IPS-NIHi11 (cell line): ENCODE measurements at regions not wholly inside any gene's neighbourhood (a gene's known extent, or its start where the extent isn't known, plus 50 kb on each side); places are given as distances from the start of the nearest gene placed in this dataset.
"Not testable (repeated sequence)": the region's sequence is repeated elsewhere in the genome, so short reads cannot be mapped to it uniquely, and the experiment has no call there.

Experiments
- DNase-seq: peaks from one replicate; pipeline ENCODE4 v3.0.0; 2012; ENCODE audit warnings: mixed read lengths, low spot score

- no peak for DNase-seq
These were observed 338.1 kb upstream of the SPHKAP start for GRCh38 chr2:228519561-228519960.

DNA sequence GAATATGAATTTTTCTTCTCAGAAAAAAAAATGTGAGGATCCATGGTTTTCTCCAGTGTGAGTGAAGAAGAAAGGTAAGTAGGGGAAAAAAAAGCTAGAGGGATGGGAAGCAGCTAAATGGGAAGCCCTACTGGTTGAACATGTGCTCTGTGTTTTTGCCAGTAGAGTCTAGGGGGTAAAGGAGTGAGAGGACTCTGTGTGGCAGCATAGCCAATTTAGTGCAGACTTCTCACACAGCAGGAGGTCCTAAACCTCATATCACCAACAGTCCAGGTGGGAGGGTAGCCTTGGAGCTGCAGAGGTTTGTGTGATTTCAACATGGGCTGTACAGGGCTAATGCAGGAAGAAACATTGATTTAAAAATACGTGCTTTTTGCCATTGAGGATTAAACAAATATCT lies 334.5 kb upstream of the SPHKAP start:
- DNase-seq = no peak

- DNase-seq = not testable (repeated sequence)
These were observed 332.0 kb upstream of the SPHKAP start for GRCh38 chr2:228513480-228513879.

DNA sequence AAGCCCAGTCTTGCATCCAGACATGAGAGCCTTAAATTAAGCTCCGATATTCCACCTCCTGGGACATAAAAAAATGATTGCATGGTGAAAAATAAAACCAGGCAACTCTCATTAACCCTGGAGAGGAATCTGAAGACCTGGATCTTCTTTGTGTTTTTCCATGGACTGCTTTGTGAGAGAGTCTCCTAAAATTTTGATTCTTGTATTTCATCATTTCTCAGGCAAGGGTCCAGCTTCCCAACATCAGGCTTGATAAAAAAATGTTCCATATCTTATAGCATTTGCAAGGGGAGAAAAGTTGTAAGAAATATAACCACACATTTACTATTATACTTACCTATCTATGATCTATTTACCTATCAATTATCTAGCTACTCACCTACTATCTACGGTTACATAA lies 327.5 kb upstream of the SPHKAP start:
- no peak for DNase-seq

DNA sequence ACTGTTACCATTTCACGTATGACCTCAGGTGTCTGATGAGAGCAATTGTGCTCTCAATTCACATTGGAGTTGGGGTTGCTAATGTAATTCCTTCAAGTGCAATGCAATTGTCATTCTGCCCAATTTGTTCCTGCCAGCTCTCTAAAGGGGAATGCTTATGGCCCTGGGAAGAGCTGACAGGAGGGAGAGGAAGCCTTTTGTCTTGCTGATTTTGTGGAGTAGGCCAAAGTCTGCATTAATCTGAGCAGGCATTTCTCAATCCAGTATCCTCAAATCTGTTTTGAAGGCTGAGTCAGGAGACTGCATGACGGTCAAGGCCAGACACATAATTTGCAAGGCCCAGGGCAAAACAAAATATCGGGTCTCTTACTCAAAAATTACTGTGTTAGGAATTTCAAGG lies 326.4 kb upstream of the SPHKAP start:
- peak; percentile 72 for DNase-seq

DNA sequence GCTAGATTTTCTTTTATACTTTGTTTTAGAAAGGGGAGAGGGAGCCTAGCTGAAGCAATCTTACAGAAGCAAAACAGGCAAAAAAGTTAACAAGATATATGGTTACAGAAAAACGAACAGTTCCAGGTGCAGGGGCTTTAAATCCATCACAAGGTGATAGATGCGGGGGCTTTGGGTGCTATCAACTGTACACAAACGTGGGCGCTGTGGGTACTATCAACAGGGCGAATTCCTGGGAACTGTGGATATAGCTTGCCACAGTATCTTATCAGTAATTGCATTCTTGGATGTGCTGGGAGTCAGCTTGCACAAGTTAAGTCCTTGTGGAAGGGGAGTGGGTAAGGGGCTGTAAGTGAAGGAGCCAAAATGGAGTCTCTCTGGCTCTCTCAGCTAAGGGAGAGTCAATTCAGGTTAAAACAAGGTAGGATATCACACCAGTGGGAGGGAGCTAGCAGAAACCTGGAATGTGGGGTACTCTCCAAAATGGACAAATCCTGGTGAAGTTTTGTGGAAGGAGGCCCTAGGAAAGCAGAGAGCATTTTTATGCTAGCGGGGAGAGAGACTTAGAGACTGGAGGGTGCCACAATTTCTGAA lies 325.8 kb upstream of the SPHKAP start:
- DNase-seq = no peak

GRCh38 chr2:228503731-228504130 lies 322.2 kb upstream of the SPHKAP start:
- DNase-seq = no peak

GRCh38 chr2:228493852-228494251 lies 312.4 kb upstream of the SPHKAP start:
- DNase-seq = no peak

DNA sequence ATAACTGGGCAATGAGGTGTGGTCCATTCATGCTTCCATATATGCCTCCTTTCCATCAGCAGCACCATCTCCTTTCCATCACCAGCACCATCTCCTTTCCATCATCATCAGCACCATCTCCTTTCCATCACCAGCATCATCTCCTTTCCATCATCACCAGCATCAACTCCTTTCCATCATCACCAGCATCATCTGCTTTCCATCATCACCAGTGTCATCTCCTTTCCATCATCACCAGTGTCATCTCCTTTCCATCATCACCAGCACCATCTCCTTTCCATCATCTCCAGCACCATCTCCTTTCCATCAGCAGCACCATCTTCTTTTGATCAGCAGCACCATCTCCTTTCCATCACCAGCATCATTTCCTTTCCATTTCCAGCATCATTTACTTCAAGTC lies 297.5 kb upstream of the SPHKAP start:
- DNase-seq = no peak

DNA sequence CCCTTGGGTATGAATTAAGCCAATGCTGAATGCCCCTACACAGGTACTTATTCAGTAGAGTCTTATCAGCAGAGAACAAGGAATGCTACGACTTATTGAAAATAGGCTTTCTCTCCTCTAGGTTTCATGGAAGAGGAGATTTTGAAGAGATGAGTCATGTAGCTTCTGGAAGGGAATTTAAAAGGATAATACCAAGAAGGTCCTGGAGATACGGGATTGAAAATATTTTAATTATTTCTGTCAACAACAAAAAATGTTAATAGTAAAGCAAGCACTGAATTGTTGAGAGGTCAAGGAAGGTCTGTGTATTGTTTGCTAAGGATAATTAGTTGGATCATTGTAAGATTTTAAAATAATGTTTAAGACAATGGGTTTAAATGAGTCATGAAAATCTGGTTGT lies 293.0 kb upstream of the SPHKAP start:
- no peak for DNase-seq

DNA sequence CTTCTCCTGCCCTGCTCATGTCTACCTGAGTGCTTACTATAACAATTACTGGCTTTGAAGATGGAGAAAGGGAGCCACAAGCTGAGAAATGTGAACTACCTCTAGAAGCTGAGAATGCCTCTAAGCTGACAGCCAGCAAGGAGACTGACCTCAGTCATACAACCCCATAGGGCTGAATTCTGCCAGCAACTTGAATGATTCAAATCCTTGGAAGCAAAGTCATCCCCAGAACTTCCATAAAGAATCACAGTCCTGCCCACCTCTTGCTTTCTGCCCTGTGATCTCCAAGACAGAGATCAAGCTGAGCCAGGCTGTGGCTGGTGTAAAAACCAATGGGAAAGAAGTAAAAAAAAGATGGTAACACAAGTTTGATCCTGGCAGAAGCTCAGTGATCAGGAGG lies 288.2 kb upstream of the SPHKAP start:
- no peak for DNase-seq

DNA sequence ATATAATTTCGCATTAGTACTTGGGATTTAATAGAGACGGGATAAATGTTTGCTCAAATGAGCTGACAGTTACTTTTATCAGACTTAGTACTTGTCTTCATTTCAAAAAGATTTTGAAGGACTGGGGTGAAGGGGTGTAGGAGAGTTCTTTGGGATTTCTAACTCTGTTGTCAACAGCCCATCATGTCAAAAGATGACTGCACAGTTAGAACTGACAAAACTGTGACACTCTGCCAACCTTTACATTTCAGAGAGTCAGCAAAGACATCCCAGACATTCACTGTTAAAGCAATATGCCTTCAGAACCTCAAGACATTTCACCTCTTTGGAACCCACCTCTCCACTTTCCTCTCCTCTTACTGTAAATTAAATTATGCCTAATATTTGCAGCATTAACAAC lies 285.4 kb upstream of the SPHKAP start:
- DNase-seq = no peak

DNA sequence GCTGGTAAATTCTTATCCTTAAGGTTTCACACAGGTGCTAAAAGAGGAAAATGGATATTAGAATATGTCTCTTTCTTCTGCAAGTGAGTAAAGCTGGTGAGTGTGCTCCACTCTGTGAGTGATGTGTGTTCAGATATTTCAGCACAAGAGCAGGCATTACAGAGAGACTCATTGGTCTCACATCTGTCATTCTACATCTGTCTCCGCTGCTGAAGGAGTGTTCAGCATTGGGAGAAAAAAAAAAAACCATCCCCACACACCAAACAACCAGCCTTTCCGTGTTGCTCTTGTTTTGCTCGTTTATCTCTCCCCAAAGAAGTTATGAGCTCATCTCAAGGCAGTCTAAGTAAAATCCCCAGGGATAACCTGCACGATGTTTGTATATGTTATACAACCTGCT lies 283.9 kb upstream of the SPHKAP start:
- no peak for DNase-seq

DNA sequence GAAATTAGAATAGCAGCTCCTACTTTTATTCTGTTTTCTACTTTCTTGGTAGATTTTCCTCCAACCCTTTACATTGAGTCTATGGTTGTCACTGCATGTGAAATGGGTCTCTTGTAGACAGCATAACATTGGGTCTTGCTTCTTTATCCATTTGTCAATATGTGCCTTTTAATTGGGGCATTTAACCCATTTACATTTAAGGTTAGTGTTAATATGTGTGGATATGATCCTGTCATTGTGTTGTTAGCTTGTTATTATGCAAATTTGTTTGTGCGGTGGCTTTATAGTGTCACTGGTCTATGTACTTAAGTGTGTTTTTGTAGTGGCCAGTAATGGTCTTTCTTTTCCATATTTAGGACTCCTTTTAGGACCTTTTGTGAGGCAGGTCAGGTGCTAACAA lies 276.9 kb upstream of the SPHKAP start:
- DNase-seq = no peak

- no peak for DNase-seq
These were observed 265.9 kb upstream of the SPHKAP start for GRCh38 chr2:228447266-228447915.

DNA sequence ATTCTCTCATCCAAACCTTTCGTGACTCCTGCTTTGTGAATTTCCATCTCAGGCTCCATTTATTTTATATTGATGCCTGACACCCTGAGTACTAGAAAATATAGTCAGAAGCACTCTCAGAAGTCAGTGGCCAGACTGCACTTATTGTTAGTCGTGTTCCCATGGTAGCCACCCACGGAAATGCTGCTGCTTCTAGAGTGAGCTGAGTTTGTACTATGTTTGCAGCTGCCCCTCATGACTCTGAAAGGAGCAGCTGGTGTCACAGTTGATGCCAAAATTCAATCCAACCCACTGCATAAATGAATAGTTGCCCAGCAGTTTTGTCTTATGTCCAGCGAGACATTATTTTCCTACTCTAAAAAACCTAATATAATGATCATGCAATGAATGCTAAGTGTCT lies 265.2 kb upstream of the SPHKAP start:
- DNase-seq = no peak

DNA sequence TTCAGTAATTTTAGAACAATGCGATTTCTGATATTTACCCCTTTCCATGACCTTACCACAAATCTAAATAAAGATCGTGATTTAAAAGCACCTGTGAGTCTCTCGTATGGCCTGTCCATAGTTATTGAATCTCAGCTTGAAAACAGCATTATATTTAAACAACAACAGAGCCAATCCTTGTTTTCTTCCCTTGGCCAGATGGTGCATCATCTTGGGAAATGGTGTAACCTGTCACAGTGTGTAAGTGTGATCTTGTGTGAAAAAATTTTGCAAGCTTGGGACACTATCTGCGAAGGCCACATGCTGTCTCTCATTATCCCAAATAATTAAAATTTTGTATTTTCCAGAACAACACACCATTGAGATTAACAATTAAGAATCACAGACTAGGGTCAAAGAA lies 262.7 kb upstream of the SPHKAP start:
- no peak for DNase-seq

DNA sequence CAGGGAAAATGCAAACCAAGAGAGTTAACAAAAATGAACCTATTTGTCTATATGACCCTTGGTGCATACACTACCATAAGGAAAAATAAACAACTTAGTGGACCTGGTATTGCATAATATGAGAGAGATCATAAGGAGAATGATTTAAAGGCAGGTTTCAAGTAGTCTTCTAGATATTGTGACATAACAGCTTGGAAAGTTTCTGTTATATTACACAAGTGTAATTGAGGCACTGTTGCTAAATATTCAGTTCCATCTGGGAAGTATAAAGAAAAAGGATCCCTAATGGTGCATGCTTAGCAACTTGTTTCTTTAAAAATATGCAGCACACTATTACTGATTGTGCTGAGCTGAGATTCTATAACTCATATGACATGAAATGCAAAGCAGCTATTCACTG lies 252.2 kb upstream of the SPHKAP start:
- DNase-seq = no peak

- no peak for DNase-seq
These were observed 250.6 kb upstream of the SPHKAP start for GRCh38 chr2:228432116-228432515.

GRCh38 chr2:228430986-228431385 lies 249.5 kb upstream of the SPHKAP start:
- DNase-seq = no peak

- no peak for DNase-seq
These were observed 245.2 kb upstream of the SPHKAP start for GRCh38 chr2:228426502-228427216.

DNA sequence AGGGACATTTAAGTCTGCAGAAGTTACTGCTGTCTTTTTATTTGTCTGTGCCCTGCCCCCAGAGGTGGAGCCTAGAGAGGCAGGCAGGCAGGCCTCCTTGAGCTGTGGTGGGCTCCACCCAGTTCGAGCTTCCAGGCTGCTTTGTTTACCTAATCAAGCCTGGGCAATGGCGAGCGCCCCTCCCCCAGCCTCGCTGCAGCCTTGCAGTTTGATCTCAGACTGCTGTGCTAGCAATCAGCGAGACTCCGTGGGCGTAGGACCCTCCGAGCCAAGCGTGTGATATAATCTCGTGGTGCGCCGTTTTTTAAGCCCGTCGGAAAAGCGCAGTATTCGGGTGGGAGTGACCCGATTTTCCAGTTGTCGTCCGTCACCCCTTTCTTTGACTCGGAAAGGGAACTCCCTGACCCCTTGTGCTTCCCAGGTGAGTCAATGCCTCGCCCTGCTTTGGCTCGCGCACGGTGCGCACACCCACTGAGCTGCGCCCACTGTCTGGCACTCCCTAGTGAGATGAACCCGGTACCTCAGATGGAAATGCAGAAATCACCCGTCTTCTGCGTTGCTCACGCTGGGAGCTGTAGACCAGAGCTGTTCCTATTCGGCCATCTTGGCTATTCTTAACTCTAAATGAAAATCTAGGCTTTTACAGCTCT lies 244.0 kb upstream of the SPHKAP start:
- DNase-seq = not testable (repeated sequence)

DNA sequence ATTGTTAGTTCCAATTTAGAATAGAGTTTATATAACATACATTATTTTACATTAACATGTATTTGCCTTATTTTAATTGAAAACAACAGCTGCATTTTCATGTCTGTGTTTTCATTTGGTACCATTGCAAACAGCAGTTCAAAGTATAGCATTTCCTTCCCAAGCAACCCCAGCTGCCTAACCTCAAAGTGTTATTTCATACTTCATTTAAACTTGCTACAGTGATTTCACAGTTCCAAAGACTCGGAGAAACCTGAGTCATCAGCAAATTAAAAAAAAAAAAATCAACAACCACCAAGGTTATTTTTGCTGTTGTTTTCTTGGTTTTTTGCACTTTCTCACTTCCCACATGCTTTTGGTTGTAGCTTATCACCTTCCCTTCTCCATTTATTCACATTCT lies 236.5 kb upstream of the SPHKAP start:
- DNase-seq = no peak
